CD4-positive, alpha-beta memory T cell (primary cell): ENCODE measurements at regions not wholly inside any gene's neighbourhood (a gene's known extent, or its start where the extent isn't known, plus 50 kb on each side); places are given as distances from the start of the nearest gene placed in this dataset.
A peak's percentile ranks its signal among the peaks of the same experiment; 100 is the strongest.

Experiments
- CTCF ChIA-PET: fragments of 350-600 bp; sonication (Branson Sonifier 250); formaldehyde crosslinking; loops from one replicate; lab custom pipeline; 2021; ENCODE audit warnings: inconsistent platforms; ENCODE audit not compliant: partially characterized antibody; lab: Charles Lee
- POLR2A ChIA-PET: fragments of 350-600 bp; sonication (Branson Sonifier 250); formaldehyde crosslinking; loops from one replicate; lab custom pipeline; 2021; ENCODE audit not compliant: partially characterized antibody; lab: Charles Lee
- DNase-seq, 5 donors: peaks; one replicate each; pipeline versions ENCODE4 v3.0.0 to v3.0.0-alpha.2; 2020 to 2022; ENCODE audit warnings: mixed read lengths in 1 of 5
- H3K27ac ChIP-seq: one replicate; pipeline ENCODE4 v1.7.0; 2013; ENCODE audit warnings: low read depth, low read length
- H3K27me3 ChIP-seq: 2 replicates; pipeline ENCODE4 v1.7.0; 2013; ENCODE audit warnings: mild to moderate bottlenecking, low read length, moderate library complexity; ENCODE audit not compliant: insufficient read depth
- H3K36me3 ChIP-seq: 2 replicates; pipeline ENCODE4 v1.7.0; 2013; ENCODE audit warnings: mild to moderate bottlenecking, low read length, moderate library complexity; ENCODE audit not compliant: insufficient read depth
- H3K4me1 ChIP-seq: 2 replicates; pipeline ENCODE4 v1.7.0; 2013; ENCODE audit warnings: mild to moderate bottlenecking, low read length, moderate library complexity; ENCODE audit not compliant: insufficient read depth
- H3K4me3 ChIP-seq, 2 donors: one replicate each; pipeline ENCODE4 v1.7.0; 2013; ENCODE audit warnings: low read length in 2 of 2, mild to moderate bottlenecking in 1 of 2
- H3K9me3 ChIP-seq, 2 donors: one replicate each; pipeline ENCODE4 v1.7.0; 2013; ENCODE audit warnings: low read length in 2 of 2, control low read depth in 1 of 2; ENCODE audit not compliant: control insufficient read depth in 1 of 2
- H3K27ac Mint-ChIP-seq, 7 donors: one replicate each; pipeline ENCODE4 v1.8.0; 2020 to 2021; ENCODE audit warnings: mixed read lengths in 7 of 7, mild to moderate bottlenecking in 6 of 7, inconsistent platforms in 3 of 7, moderate library complexity in 3 of 7
- H3K27me3 Mint-ChIP-seq, 2 donors: one replicate each; pipeline ENCODE4 v1.8.0; 2020 to 2021; ENCODE audit warnings: mixed read lengths in 2 of 2
- H3K36me3 Mint-ChIP-seq, 2 donors: one replicate each; pipeline ENCODE4 v1.8.0; 2020 to 2021; ENCODE audit warnings: mixed read lengths in 2 of 2, inconsistent platforms in 1 of 2, mild to moderate bottlenecking in 1 of 2
- H3K4me1 Mint-ChIP-seq, 4 donors: one replicate each; pipeline ENCODE4 v1.8.0; 2020 to 2021; ENCODE audit warnings: mixed read lengths in 4 of 4, mild to moderate bottlenecking in 1 of 4
- H3K4me3 Mint-ChIP-seq, 8 donors: one replicate each; pipeline ENCODE4 v1.8.0; 2020 to 2021; ENCODE audit warnings: mixed read lengths in 8 of 8, mild to moderate bottlenecking in 7 of 8, moderate library complexity in 6 of 8, inconsistent platforms in 3 of 8
- H3K9me3 Mint-ChIP-seq, 8 donors: one replicate each; pipeline ENCODE4 v1.8.0; 2020 to 2021; ENCODE audit warnings: mixed read lengths in 8 of 8, mild to moderate bottlenecking in 5 of 8, inconsistent platforms in 3 of 8, moderate library complexity in 1 of 8
- intact Hi-C: fragments of 100-400 bp; cut with micrococcal nuclease; formaldehyde crosslinking; loops from one replicate; pipeline ENCODE4 v1.15.1; 2023

GRCh38 chr1:43066578-43066977 lies 105.5 kb downstream of the EBNA1BP2 start:
- CTCF ChIA-PET, result interaction anchor here (22.2 kb wide), 1 partner anchor 147 kb away, joined by 864 read pairs; no protein-coding TSS in a partner anchor
- H3K9me3 Mint-ChIP-seq, result no peaks in the 10 kb centered on the region
- no peak for DNase-seq
- H3K36me3 Mint-ChIP-seq, result no peaks in the 10 kb centered on the region
- Histone ChIP-seq H3K4me1 (peaks cover 10% of the 10 kb centered on the region), H3K36me3 (no peaks in the 10 kb centered on the region), H3K27ac (no peak overlapping the region), H3K9me3 (no peaks in the 10 kb centered on the region), H3K4me3 (no peak overlapping the region), H3K27me3 (no peaks in the 10 kb centered on the region)
- H3K27me3 Mint-ChIP-seq, result no peaks in the 10 kb centered on the region
- POLR2A ChIA-PET, result no interaction called here
- H3K27ac Mint-ChIP-seq, result no peak overlapping the region
- H3K4me1 Mint-ChIP-seq, result peaks cover 7 to 19% (median 13%) of the 10 kb centered on the region in 4 donors
- H3K4me3 Mint-ChIP-seq, result peak overlapping the region in 1 of 8 donors; percentile 36
- intact Hi-C loops, result no loop called here

- DNase-seq, result no peak
- H3K4me1 ChIP-seq, result peaks cover 10% of the 10 kb centered on the region
- no peak overlapping the region for H3K27ac Mint-ChIP-seq
- H3K27me3 Mint-ChIP-seq, result no peaks in the 10 kb centered on the region
- no peak overlapping the region for H3K4me3 ChIP-seq
- no peaks in the 10 kb centered on the region for H3K9me3 ChIP-seq
- intact Hi-C loops, result no loop called here
- no peaks in the 10 kb centered on the region for H3K27me3 ChIP-seq
- H3K27ac ChIP-seq, result no peak overlapping the region
- no peak overlapping the region for H3K4me3 Mint-ChIP-seq
- ChIA-PET POLR2A (no interaction called here), CTCF (interaction anchor here (3.5 to 22.2 kb wide), 2 partner anchors 7 to 147 kb away, joined by 31 to 864 read pairs; no protein-coding TSS in a partner anchor)
- peaks cover 7 to 19% (median 13%) of the 10 kb centered on the region in 4 donors for H3K4me1 Mint-ChIP-seq
- no peaks in the 10 kb centered on the region for H3K36me3 ChIP-seq
- no peaks in the 10 kb centered on the region for H3K36me3 Mint-ChIP-seq
- H3K9me3 Mint-ChIP-seq, result no peaks in the 10 kb centered on the region
Measured at GRCh38 chr1:43065616-43066399, 106.3 kb downstream of the EBNA1BP2 start.

GRCh38 chr1:43065191-43065590 lies 106.5 kb upstream of the SLC2A1 start:
- H3K27ac ChIP-seq, result no peak overlapping the region
- H3K27me3 ChIP-seq, result no peaks in the 10 kb centered on the region
- ChIA-PET CTCF (interaction anchor here (1.4 to 22.2 kb wide), 3 partner anchors 8 to 146 kb away, joined by 3 to 864 read pairs (median 31); no protein-coding TSS in a partner anchor), POLR2A (no interaction called here)
- H3K9me3 ChIP-seq, result no peaks in the 10 kb centered on the region
- Mint-ChIP-seq H3K4me3 (no peak overlapping the region), H3K9me3 (no peaks in the 10 kb centered on the region), H3K27me3 (no peaks in the 10 kb centered on the region), H3K27ac (no peak overlapping the region), H3K36me3 (no peaks in the 10 kb centered on the region), H3K4me1 (peaks cover 7 to 19% (median 13%) of the 10 kb centered on the region in 4 donors)
- no peak overlapping the region for H3K4me3 ChIP-seq
- intact Hi-C loops, result no loop called here
- H3K36me3 ChIP-seq, result no peaks in the 10 kb centered on the region
- DNase-seq, result no peak
- H3K4me1 ChIP-seq, result peaks cover 10% of the 10 kb centered on the region

GRCh38 chr1:43063394-43064219 lies 104.9 kb upstream of the SLC2A1 start:
- intact Hi-C loops, result no loop called here
- peaks cover 2 to 3% of the 10 kb centered on the region in 2 donors for H3K27me3 Mint-ChIP-seq
- H3K36me3 Mint-ChIP-seq, result no peaks in the 10 kb centered on the region
- no peak overlapping the region for H3K27ac ChIP-seq
- no peaks in the 10 kb centered on the region for H3K9me3 ChIP-seq
- H3K4me3 ChIP-seq, result no peak overlapping the region
- no peak for DNase-seq
- ChIA-PET CTCF (interaction anchor here (1.4 to 22.2 kb wide), 3 partner anchors 10 to 144 kb away, joined by 3 to 864 read pairs (median 31); no protein-coding TSS in a partner anchor), POLR2A (no interaction called here)
- H3K36me3 ChIP-seq, result no peaks in the 10 kb centered on the region
- no peak overlapping the region for H3K4me3 Mint-ChIP-seq
- H3K4me1 Mint-ChIP-seq, result peaks cover 8 to 26% (median 17%) of the 10 kb centered on the region in 4 donors
- H3K9me3 Mint-ChIP-seq, result no peaks in the 10 kb centered on the region
- no peaks in the 10 kb centered on the region for H3K27me3 ChIP-seq
- peaks cover 13% of the 10 kb centered on the region for H3K4me1 ChIP-seq
- peak overlapping the region in 2 of 7 donors; percentile 62 to 76 for H3K27ac Mint-ChIP-seq

GRCh38 chr1:43062527-43063095 lies 103.9 kb upstream of the SLC2A1 start:
- intact Hi-C loops, result no loop called here
- Histone ChIP-seq H3K4me1 (peaks cover 10% of the 10 kb centered on the region), H3K4me3 (no peak overlapping the region), H3K27ac (no peak overlapping the region), H3K36me3 (no peaks in the 10 kb centered on the region), H3K9me3 (no peaks in the 10 kb centered on the region), H3K27me3 (no peaks in the 10 kb centered on the region)
- CTCF ChIA-PET, result interaction anchor here (3.5 to 22.2 kb wide), 2 partner anchors 11 to 143 kb away, joined by 31 to 864 read pairs; no protein-coding TSS in a partner anchor
- Mint-ChIP-seq H3K27me3 (peaks cover 2 to 5% of the 10 kb centered on the region in 2 donors), H3K4me1 (peaks cover 10 to 28% (median 18%) of the 10 kb centered on the region in 4 donors), H3K27ac (peak overlapping the region in 1 of 7 donors; percentile 33), H3K4me3 (no peak overlapping the region), H3K9me3 (no peaks in the 10 kb centered on the region), H3K36me3 (no peaks in the 10 kb centered on the region)
- no peak for DNase-seq
- POLR2A ChIA-PET, result no interaction called here

GRCh38 chr1:43061757-43062156 lies 103.1 kb upstream of the SLC2A1 start:
- ChIA-PET POLR2A (interaction anchor here (0.6 kb wide), 1 partner anchor 224 kb away, joined by 3 read pairs; no protein-coding TSS in a partner anchor), CTCF (interaction anchor here (2.5 to 22.2 kb wide), 2 partner anchors 11 to 143 kb away, joined by 16 to 864 read pairs; no protein-coding TSS in a partner anchor)
- H3K27me3 ChIP-seq, result no peaks in the 10 kb centered on the region
- no peak overlapping the region for H3K4me3 ChIP-seq
- DNase-seq, result no peak
- Mint-ChIP-seq H3K27ac (no peak overlapping the region), H3K27me3 (peaks cover 2 to 5% of the 10 kb centered on the region in 2 donors), H3K36me3 (no peaks in the 10 kb centered on the region), H3K9me3 (no peaks in the 10 kb centered on the region), H3K4me3 (no peak overlapping the region), H3K4me1 (peaks cover 9 to 20% (median 14%) of the 10 kb centered on the region in 4 donors)
- intact Hi-C loops, result no loop called here
- H3K27ac ChIP-seq, result no peak overlapping the region
- H3K36me3 ChIP-seq, result no peaks in the 10 kb centered on the region
- no peaks in the 10 kb centered on the region for H3K9me3 ChIP-seq
- peaks cover 10% of the 10 kb centered on the region for H3K4me1 ChIP-seq
